IPS-18c (cell line): ENCODE measurements at regions not wholly inside any gene's neighbourhood (a gene's known extent, or its start where the extent isn't known, plus 50 kb on each side); places are given as distances from the start of the nearest gene placed in this dataset.

ENCODE experiments used
- H3K4me3 ChIP-seq: 2 replicates; pipeline ENCODE4 v1.7.0; 2013; ENCODE audit warnings: low read depth, mild to moderate bottlenecking, low read length, moderate library complexity; ENCODE audit not compliant: insufficient read depth
- H3K9me3 ChIP-seq: one replicate; pipeline ENCODE4 v1.6.1; 2013; ENCODE audit warnings: mild to moderate bottlenecking, low read length, moderate library complexity; ENCODE audit not compliant: control insufficient read depth, insufficient read depth

DNA sequence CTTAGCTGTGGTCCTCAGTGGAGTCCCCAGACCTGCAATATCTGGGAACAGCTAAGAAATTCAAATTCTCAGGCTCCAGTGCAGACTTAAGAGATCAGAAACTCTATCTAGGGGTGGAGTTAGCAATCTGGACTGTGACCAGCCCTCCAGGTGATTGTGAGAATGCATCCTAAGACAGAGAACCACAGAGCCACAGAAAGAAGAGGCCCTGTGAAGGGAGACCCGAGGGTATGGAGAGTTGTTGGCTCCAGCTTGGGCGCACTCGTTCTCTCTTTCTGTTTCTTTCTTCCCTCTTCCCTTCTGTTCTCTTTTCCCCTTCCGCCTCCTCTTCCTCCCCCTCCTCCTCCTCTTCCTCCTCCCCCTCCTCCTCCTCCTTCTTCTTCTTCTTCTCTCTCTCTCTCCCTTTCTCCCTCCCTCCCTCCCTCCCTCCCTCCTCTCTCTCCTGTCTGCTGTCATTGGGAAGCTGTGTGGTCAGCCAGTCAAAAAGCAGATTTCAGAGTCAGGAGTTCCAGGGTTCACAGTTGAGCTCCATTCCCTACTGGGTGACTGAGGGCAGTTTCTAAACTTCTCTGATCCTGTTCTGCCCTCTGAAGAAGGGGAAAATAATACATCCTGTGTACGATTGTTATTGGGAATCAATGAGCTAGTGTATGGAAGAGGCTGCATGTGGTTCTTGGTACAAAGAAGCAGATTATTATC is 62.1 kb upstream of the STEAP1B start:
- Histone ChIP-seq H3K4me3 (no peak overlapping the region), H3K9me3 (no peaks in the 10 kb centered on the region)

DNA sequence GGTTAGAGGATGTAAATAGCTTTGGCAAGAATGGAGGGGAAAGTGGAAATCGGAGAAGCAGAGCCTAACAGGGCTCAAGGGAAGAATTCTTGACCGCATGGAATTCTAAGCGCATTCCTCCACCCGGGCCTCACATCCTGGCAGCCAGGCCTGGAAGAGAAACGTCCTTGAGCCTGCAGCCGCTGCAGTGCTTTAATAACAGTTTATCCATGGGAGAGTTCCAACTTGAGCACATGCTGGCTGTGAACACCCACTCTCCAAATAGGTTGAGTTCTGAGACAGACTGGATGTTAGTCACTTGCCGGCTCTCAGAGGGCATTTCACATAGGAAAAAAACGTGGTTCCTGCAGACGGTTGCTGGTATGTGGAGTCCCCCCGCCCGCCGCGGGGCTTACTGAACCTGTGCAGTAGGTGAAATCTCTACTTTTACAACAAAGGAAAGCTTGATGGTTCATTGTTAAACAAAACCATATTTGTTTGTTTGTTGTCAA is 61.4 kb upstream of the STEAP1B start:
- Histone ChIP-seq H3K4me3 (no peak overlapping the region), H3K9me3 (no peaks in the 10 kb centered on the region)

DNA sequence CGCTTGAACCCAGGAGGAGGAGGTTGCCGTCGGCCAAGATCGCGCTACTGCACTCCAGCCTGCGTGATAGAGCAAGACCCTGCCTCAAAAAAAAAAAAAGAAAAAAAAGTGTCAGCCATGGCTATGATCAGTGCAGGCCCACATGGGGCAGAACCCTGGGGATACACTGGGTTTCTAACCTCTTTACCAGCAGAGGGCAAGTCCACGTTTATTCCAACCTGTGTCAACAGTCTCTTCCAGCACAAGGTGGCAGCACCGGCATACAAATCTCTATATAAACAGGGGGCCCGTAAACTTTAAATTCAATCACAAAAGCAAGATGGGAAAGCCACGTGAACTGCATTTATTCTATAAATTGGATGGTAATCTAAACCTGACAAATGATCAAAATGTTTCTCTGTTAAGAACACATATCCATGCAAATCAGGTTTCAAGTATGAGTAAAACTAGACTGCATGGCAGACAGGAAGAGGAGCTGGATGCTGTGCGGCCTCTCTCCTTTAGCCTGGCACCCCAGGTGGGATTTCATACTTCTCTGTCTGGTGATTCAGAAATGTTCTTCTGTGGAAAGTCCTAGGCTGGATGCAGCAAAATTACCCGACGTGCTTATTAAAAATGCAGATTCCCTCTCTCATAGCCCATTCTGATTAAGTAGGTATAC is 60.0 kb upstream of the STEAP1B start:
- Histone ChIP-seq H3K4me3 (no peak overlapping the region), H3K9me3 (no peaks in the 10 kb centered on the region)

GRCh38 chr7:22557167-22557566 is 57.2 kb upstream of the STEAP1B start:
- no peaks in the 10 kb centered on the region for H3K9me3 ChIP-seq
- H3K4me3 ChIP-seq = no peak overlapping the region

GRCh38 chr7:22555476-22555875 is 55.5 kb upstream of the STEAP1B start:
- H3K4me3 ChIP-seq = no peak overlapping the region
- H3K9me3 ChIP-seq = no peaks in the 10 kb centered on the region

DNA sequence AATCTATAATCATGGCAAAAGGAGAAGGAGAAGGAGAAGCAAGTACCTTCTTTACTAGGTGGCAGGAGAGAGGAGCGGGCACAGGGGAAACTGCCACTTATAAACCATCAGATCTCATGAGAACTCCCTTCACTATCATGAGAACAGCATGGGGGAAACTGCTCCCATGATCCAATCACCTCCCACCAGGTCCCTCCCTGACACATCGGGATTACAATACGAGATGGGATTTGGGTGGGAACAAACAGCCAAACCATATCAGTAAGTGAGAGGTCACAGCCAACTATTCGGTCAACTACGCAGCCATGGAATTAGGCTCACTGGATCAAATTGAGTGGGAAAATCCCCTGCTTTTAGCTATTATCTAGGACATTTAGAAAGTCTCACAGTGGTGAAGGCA is 54.2 kb upstream of the STEAP1B start:
- H3K4me3 ChIP-seq = no peak overlapping the region

GRCh38 chr7:22551768-22552513 is 52.0 kb upstream of the STEAP1B start:
- Histone ChIP-seq H3K4me3 (no peak overlapping the region), H3K9me3 (no peaks in the 10 kb centered on the region)

More for the DNA sequence above, 54.2 kb upstream of the STEAP1B start:
- no peaks in the 10 kb centered on the region for H3K9me3 ChIP-seq

DNA sequence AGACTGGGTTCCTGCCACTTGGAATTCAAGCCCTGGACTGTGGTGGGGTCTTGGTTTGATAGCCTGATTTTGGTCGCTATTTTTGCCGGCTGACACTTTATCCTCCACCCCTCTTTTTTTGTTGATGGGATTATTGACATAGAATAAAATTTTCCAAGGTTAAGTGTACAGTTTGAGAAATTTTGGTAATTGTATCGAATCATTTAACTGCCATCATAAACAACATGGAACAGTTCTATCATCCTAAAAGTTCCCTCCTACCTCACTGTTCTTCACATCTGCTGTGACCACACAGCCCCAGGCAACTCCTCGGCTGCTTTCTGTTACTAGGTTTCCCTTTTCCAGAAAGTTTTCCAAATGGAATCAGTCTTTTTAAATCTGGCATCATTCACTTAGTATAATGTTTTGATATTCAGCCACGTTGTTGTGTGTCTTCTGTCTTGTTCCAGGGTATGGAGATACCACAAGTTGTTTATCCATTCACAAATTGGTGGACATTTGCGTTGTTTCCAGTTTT is 50.6 kb upstream of the STEAP1B start:
- Histone ChIP-seq H3K4me3 (0 out of 2 replicates have a peak overlapping the region, but pooled peaks have one; percentile 57), H3K9me3 (no peaks in the 10 kb centered on the region)

GRCh38 chr7:22549667-22550513 is 49.9 kb upstream of the STEAP1B start:
- H3K4me3 ChIP-seq = peak overlapping the region; percentile 57
- H3K9me3 ChIP-seq = no peaks in the 10 kb centered on the region
